Neuronal stem cell (in vitro differentiated cells): ENCODE measurements at regions not wholly inside any gene's neighbourhood (a gene's known extent, or its start where the extent isn't known, plus 50 kb on each side); places are given as distances from the start of the nearest gene placed in this dataset.
A peak's percentile ranks its signal among the peaks of the same experiment; 100 is the strongest.

Experiments used
- DNase-seq: peaks from one replicate; pipeline ENCODE4 v3.0.0-alpha.2; 2013; ENCODE audit warnings: low spot score
- H2AFZ ChIP-seq: one replicate; pipeline ENCODE4 v1.6.1; 2013; ENCODE audit warnings: mild to moderate bottlenecking, low read length, inconsistent platforms
- H2AK5ac ChIP-seq: 2 replicates; pipeline ENCODE4 v1.6.1; 2013; ENCODE audit warnings: low read depth, mild to moderate bottlenecking, inconsistent platforms, low read length, moderate library complexity, mixed read lengths
- H2BK120ac ChIP-seq: 2 replicates; pipeline ENCODE4 v1.6.1; 2013; ENCODE audit warnings: low read depth, mild to moderate bottlenecking, inconsistent platforms, low read length, moderate library complexity, mixed read lengths
- H2BK12ac ChIP-seq: one replicate; pipeline ENCODE4 v1.6.1; 2013; ENCODE audit warnings: low read length, inconsistent platforms
- H2BK15ac ChIP-seq: 2 replicates; pipeline ENCODE4 v1.6.1; 2013; ENCODE audit warnings: mild to moderate bottlenecking, low read length, inconsistent platforms, mixed read lengths
- H2BK5ac ChIP-seq: one replicate; pipeline ENCODE4 v1.6.1; 2013; ENCODE audit warnings: inconsistent platforms, mild to moderate bottlenecking, low read length, moderate library complexity
- H3K14ac ChIP-seq: one replicate; pipeline ENCODE4 v1.6.1; 2013; ENCODE audit warnings: low read length, inconsistent platforms
- H3K18ac ChIP-seq: 2 replicates; pipeline ENCODE4 v1.6.1; 2013; ENCODE audit warnings: low read length, inconsistent platforms
- H3K23ac ChIP-seq: 2 replicates; pipeline ENCODE4 v1.6.1; 2013; ENCODE audit warnings: low read depth, mild to moderate bottlenecking, mixed read lengths, low read length, inconsistent platforms; ENCODE audit not compliant: poor library complexity
- H3K27ac ChIP-seq: replicated peaks from 3 replicates; pipeline ENCODE4 v1.5.1; 2013; ENCODE audit warnings: low read length, inconsistent platforms
- H3K27me3 ChIP-seq, 3 experiments: 2 replicates each; pipeline ENCODE4 v1.6.1; 2013; ENCODE audit warnings: low read length in 3 of 3, mild to moderate bottlenecking in 2 of 3, inconsistent platforms in 1 of 3, low read depth in 1 of 3, mixed read lengths in 1 of 3, moderate library complexity in 1 of 3; ENCODE audit not compliant: control insufficient read depth in 3 of 3, insufficient read depth in 3 of 3
- H3K36me3 ChIP-seq, 2 donors: replicated peaks in 1 of 2; 2 replicates each; pipeline ENCODE4 v1.6.1; 2013; ENCODE audit warnings: low read length in 2 of 2; ENCODE audit not compliant: control insufficient read depth in 2 of 2, insufficient read depth in 2 of 2
- H3K4ac ChIP-seq: 2 replicates; pipeline ENCODE4 v1.6.1; 2013; ENCODE audit warnings: inconsistent platforms, mild to moderate bottlenecking, low read length, moderate library complexity
- H3K4me1 ChIP-seq, 2 donors: 1 replicate in 1 of 2; 2 replicates in 1 of 2; pipeline ENCODE4 v1.6.1; 2013; ENCODE audit warnings: low read length in 2 of 2, low read depth in 1 of 2; ENCODE audit not compliant: control insufficient read depth in 2 of 2, insufficient read depth in 1 of 2
- H3K4me2 ChIP-seq: one replicate; pipeline ENCODE4 v1.6.1; 2013; ENCODE audit warnings: mild to moderate bottlenecking, low read length, inconsistent platforms; ENCODE audit not compliant: insufficient read depth, poor library complexity, severe bottlenecking
- H3K4me3 ChIP-seq, 2 donors: 2 replicates each; pipeline ENCODE4 v1.5.1; 2013; ENCODE audit warnings: low read length in 2 of 2, mild to moderate bottlenecking in 2 of 2, inconsistent platforms in 1 of 2, moderate library complexity in 1 of 2
- H3K79me1 ChIP-seq: one replicate; pipeline ENCODE4 v1.6.1; 2013; ENCODE audit warnings: low read depth, mild to moderate bottlenecking, inconsistent platforms, low read length, moderate library complexity
- H3K9ac ChIP-seq: one replicate; pipeline ENCODE4 v1.6.1; 2013; ENCODE audit warnings: mild to moderate bottlenecking, low read depth, low read length, inconsistent platforms; ENCODE audit not compliant: poor library complexity
- H3K9me3 ChIP-seq, 2 donors: replicated peaks in 1 of 2; 2 replicates each; pipeline versions ENCODE3 to v1.6.1; 2013; ENCODE audit warnings: low read length in 2 of 2, mild to moderate bottlenecking in 2 of 2, inconsistent platforms in 1 of 2, low read depth in 1 of 2, mixed read lengths in 1 of 2, moderate library complexity in 1 of 2; ENCODE audit not compliant: control insufficient read depth in 2 of 2, insufficient read depth in 1 of 2
- H4K8ac ChIP-seq: one replicate; pipeline ENCODE4 v1.6.1; 2013; ENCODE audit warnings: low read depth, mild to moderate bottlenecking, inconsistent platforms, low read length, moderate library complexity
- H4K91ac ChIP-seq: one replicate; pipeline ENCODE4 v1.6.1; 2013; ENCODE audit warnings: low read length, low read depth, mild to moderate bottlenecking, inconsistent platforms; ENCODE audit not compliant: poor library complexity
- WGBS, 2 donors: extraction: QIAGEN DNeasy Blood & Tissue Kit; methylation state at CpG; one replicate each; pipeline ENCODE4 v1.1.7; 2013; ENCODE audit warnings: missing lambda C conversion rate in 2 of 2, mixed read lengths in 1 of 2; ENCODE audit not compliant: insufficient read length in 2 of 2, insufficient replicate concordance in 1 of 2; ENCODE audit errors: extremely low coverage in 2 of 2; 5-methylcytosine and 5-hydroxymethylcytosine counted together

DNA sequence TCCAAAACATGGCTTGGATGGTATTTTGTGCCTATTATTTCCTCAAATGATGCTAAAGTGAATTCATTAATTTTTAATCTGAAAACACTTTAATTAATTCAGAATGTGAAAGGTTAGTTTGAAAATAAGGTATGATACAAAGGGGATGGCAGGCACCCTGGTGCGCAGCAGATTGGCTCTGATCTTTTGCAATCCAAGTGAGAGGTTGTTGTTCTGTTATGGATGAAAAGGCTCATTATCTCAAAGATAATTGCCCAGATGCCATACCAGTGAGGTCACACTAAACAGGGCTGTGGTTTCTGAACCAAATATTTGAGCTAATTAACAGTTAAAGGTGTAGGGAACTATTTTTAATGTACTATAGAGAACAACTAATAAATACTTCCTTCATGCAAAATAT, 504.9 kb downstream of the RAPGEF2 start:
- no peaks in the 10 kb centered on the region for H3K79me1 ChIP-seq
- no peaks in the 10 kb centered on the region for H3K36me3 ChIP-seq
- H2AFZ ChIP-seq: no peak overlapping the region
- H3K4me2 ChIP-seq: no peak overlapping the region
- H3K18ac ChIP-seq: no peak overlapping the region
- no peak overlapping the region for H3K23ac ChIP-seq
- H2BK120ac ChIP-seq: no peak overlapping the region
- no peak overlapping the region for H3K4me3 ChIP-seq
- H2BK15ac ChIP-seq: no peak overlapping the region
- H2BK12ac ChIP-seq: no peak overlapping the region
- H3K9ac ChIP-seq: no peak overlapping the region
- H2AK5ac ChIP-seq: no peak overlapping the region
- peaks cover 4 to 8% of the 10 kb centered on the region in 2 donors for H3K9me3 ChIP-seq
- H4K91ac ChIP-seq: no peak overlapping the region
- H3K4ac ChIP-seq: no peak overlapping the region
- H3K27me3 ChIP-seq: no peaks in the 10 kb centered on the region
- no CpG with 5 or more reads among the region's 1 CpG for WGBS, 2 donors
- H3K4me1 ChIP-seq: peaks cover 3 to 4% of the 10 kb centered on the region in 2 donors
- H3K27ac ChIP-seq: peak overlapping the region; percentile 70
- no peak overlapping the region for H2BK5ac ChIP-seq
- DNase-seq: peak; percentile 67
- no peak overlapping the region for H3K14ac ChIP-seq
- no peak overlapping the region for H4K8ac ChIP-seq

DNA sequence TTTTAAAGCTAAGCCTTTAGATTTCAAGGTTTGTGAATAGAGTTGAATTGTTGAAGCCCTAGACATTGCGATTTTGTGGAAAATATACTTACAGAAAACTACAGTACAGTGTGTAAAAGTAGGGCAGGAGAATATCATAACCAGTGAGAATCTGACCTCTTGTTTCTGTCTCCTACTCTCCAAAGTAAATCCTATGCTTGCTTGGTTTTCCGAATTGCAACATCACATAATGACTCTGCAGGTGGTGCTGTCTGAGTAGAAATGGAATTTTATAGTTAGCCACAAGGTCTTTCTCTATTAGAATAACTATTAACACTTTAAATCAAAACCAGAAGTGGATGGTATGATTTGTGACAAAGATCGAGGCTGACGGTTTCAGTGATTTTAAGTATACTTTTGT, 505.6 kb downstream of the RAPGEF2 start:
- Histone ChIP-seq H3K27me3 (no peaks in the 10 kb centered on the region), H3K18ac (no peak overlapping the region), H3K4ac (no peak overlapping the region), H2AFZ (no peak overlapping the region), H3K27ac (peak overlapping the region; percentile 42), H3K4me2 (no peak overlapping the region), H3K23ac (no peak overlapping the region), H2BK120ac (no peak overlapping the region), H4K8ac (no peak overlapping the region), H3K4me3 (no peak overlapping the region), H3K9me3 (peaks cover 4 to 8% of the 10 kb centered on the region in 2 donors), H2AK5ac (no peak overlapping the region), H4K91ac (no peak overlapping the region), H3K79me1 (no peaks in the 10 kb centered on the region), H2BK12ac (no peak overlapping the region), H2BK15ac (no peak overlapping the region), H3K9ac (no peak overlapping the region), H3K14ac (no peak overlapping the region), H3K36me3 (no peaks in the 10 kb centered on the region), H3K4me1 (peaks cover 3 to 4% of the 10 kb centered on the region in 2 donors), H2BK5ac (no peak overlapping the region)
- DNase-seq: no peak
- no CpG with 5 or more reads among the region's 4 CpGs for WGBS, 2 donors

DNA sequence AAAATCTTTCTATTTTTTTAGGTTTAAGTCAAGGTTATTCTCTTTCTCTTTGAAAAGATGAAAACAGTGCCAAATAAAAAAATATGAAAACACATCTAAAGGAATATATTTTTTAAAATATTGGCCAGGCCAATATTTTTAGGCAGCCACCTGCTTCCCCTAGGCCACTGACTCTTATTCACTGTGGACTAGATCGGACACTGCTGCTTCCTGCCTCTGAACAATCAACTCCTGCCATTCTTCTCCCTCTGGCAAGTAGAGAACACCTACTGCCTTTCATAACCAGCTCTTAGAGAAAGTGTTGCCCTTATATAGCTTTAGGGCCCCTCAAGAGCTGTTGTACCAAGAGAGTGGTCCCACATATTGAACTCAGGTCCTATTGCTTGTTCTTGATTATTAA, 529.2 kb downstream of the RAPGEF2 start:
- H2AFZ ChIP-seq: no peak overlapping the region
- H2BK5ac ChIP-seq: no peak overlapping the region
- no peak overlapping the region for H3K27ac ChIP-seq
- no peak overlapping the region for H2AK5ac ChIP-seq
- no peak overlapping the region for H3K9ac ChIP-seq
- no peak overlapping the region for H2BK12ac ChIP-seq
- no peaks in the 10 kb centered on the region for H3K4me1 ChIP-seq
- no peak overlapping the region for H3K14ac ChIP-seq
- H3K4me3 ChIP-seq: no peak overlapping the region
- H2BK15ac ChIP-seq: no peak overlapping the region
- no peak overlapping the region for H4K91ac ChIP-seq
- H3K9me3 ChIP-seq: peaks cover 0 to 2% of the 10 kb centered on the region in 2 donors
- no peak overlapping the region for H3K18ac ChIP-seq
- no peak for DNase-seq
- H4K8ac ChIP-seq: no peak overlapping the region
- no peaks in the 10 kb centered on the region for H3K27me3 ChIP-seq
- H3K4ac ChIP-seq: no peak overlapping the region
- no peak overlapping the region for H3K4me2 ChIP-seq
- H3K23ac ChIP-seq: no peak overlapping the region
- no peaks in the 10 kb centered on the region for H3K36me3 ChIP-seq
- H3K79me1 ChIP-seq: no peaks in the 10 kb centered on the region
- WGBS, 2 donors: no CpG with 5 or more reads among the region's 1 CpG
- no peak overlapping the region for H2BK120ac ChIP-seq

DNA sequence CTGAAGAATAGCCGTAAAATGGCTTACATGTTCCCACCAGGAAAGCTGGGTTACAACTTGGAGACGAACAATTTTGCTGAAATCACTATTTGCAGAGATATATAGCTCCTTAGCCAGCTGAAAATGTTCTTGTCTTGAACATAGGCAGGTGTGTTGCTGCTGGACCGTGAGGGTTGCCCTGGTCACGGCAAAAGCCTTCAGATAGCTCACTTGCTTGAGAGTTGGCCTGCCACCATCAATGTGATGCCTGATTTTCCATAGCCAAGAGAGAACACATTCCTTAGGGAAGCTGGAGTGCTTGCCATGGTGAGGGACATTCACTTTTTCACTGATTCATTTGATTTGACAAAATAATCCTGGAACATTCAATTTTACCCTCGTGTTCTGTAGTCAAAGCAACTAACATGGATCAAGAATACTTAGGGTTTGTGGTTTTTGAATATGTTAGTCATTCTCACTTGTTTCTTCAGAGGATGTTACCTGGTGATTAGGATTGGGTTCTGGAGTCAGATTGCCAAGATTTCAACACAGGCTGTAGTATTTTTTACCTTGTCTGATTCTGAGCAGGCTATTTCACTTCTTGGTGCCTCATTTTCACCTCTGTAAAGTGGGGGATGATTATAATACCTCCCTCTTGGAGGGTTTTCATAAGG, 536.9 kb downstream of the RAPGEF2 start:
- Histone ChIP-seq H3K4me1 (no peaks in the 10 kb centered on the region), H3K9ac (no peak overlapping the region), H3K9me3 (no peaks in the 10 kb centered on the region), H3K36me3 (no peaks in the 10 kb centered on the region), H2BK5ac (no peak overlapping the region), H2AK5ac (no peak overlapping the region), H3K27me3 (no peaks in the 10 kb centered on the region), H4K8ac (no peak overlapping the region), H3K79me1 (no peaks in the 10 kb centered on the region), H2BK120ac (no peak overlapping the region), H2BK15ac (no peak overlapping the region), H3K4me3 (no peak overlapping the region), H3K23ac (no peak overlapping the region), H3K4ac (no peak overlapping the region), H3K18ac (peak overlapping the region; percentile 7), H2BK12ac (no peak overlapping the region), H3K27ac (no peak overlapping the region), H2AFZ (no peak overlapping the region), H4K91ac (no peak overlapping the region), H3K4me2 (no peak overlapping the region), H3K14ac (no peak overlapping the region)
- no peak for DNase-seq
- no CpG with 5 or more reads among the region's 5 CpGs for WGBS, 2 donors
